Superior temporal gyrus (tissue), 1 donor: ENCODE measurements at regions not wholly inside any gene's neighbourhood (a gene's known extent, or its start where the extent isn't known, plus 50 kb on each side); places are given as distances from the start of the nearest gene placed in this dataset.
"Not testable (repeated sequence)": the region's sequence is repeated elsewhere in the genome, so short reads cannot be mapped to it uniquely, and the experiment has no call there.

ENCODE experiments used
- DNase-seq: peaks from one replicate; pipeline ENCODE4 v3.0.0-alpha.2; 2016; ENCODE audit errors: extremely low spot score

DNA sequence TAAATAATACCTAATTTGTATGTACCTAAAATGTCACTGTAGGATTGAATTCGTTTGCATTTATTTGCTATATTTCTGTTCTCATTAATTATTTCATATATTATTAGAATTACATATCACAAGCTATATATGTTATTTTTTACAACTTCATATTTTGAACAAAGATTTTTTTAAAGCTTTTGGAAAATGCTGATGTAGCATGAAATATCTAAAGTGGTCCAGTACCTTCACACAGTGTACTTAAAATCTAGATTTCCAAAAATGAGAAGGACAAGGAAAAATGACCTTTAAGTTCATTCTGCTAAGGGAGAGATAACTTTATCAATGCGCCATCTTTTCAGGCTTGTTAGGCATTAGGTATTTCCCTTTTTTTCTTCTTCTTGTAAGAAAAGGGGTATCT is 71.8 kb downstream of the LARP7 start:
- no peak for DNase-seq

- DNase-seq: no peak
These were observed 78.3 kb downstream of the LARP7 start for GRCh38 chr4:112714922-112715901.

GRCh38 chr4:112717856-112718255 is 80.9 kb downstream of the LARP7 start:
- DNase-seq: no peak

- DNase-seq: no peak
These were observed 84.7 kb downstream of the LARP7 start for GRCh38 chr4:112721627-112722026.

DNA sequence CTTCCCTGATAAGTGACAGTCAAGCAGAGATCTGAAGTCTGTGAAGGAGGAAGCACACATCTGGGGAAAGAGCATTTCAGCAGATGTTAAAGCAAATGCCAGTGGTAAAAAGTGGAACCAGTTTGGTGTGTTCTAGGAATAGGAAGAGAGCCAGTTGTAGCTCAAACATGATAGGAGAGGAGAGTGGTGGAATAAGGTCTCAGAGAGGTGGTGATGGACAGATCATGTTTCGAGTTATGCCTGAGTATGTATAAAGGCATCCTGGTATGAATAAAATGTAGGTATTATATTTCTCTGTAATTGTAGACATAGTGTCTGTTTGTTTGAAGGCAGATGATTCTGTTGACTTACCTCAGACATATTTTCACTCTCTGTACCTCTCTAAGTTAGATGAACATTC is 89.1 kb downstream of the LARP7 start:
- DNase-seq: no peak

DNA sequence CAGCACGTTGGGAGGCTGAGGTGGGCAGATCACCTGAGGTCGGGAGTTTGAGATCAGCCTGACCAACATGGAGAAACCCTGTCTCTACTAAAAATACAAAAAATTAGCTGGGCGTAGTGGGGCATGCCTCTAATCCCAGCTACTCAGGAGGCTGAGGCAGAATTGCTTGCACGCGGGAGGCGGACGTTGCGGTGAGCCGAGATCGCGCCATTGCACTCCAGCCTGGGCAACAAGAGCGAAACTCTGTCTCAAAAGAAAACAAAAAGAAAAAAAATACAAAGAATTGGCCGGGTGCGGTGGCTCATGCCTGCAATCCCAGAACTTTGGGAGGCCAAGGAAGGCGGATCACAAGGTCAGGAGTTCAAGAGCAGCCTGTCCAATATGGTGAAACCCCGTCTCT is 90.8 kb downstream of the LARP7 start:
- not testable (repeated sequence) for DNase-seq

DNA sequence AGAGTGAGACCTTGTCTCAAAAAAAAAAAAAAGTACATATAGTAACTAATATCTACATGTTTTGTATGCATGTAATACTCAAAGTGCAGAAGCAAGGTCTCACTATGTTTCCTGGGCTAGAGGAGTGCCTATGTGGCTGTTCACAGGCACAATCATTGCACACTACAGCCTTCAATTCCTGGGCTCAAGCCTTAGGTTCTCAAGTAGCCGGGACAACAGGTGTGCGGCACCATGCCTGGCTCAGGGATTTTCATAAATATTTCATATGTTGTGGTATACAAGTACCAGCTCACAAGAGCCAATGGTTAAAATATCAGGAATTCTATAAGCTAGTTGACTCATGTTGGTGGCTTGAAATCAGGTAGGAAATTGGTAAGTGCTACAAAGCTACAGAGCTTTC is 94.8 kb downstream of the LARP7 start:
- no peak for DNase-seq

DNA sequence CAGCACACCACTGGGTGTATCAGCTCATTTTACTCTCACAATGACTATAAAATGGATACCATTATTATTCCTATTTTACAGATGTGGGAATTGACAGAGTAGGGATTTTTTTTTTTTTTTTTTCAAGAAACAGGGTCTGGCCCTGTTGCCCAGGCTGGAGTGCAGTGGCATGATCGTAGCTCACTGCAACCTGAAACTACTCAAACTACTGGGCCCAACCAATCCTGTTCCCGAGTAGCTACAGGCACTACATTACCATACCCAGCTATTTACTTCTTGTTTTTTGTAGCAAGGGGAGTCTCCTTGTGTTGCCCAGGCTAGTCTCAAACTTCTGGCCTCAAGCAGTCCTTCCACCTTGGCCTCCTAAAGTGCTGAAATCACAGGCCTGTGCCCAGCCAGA is 95.2 kb downstream of the LARP7 start:
- DNase-seq: no peak

- no peak for DNase-seq
These were observed 98.6 kb downstream of the LARP7 start for GRCh38 chr4:112735474-112735951.

DNA sequence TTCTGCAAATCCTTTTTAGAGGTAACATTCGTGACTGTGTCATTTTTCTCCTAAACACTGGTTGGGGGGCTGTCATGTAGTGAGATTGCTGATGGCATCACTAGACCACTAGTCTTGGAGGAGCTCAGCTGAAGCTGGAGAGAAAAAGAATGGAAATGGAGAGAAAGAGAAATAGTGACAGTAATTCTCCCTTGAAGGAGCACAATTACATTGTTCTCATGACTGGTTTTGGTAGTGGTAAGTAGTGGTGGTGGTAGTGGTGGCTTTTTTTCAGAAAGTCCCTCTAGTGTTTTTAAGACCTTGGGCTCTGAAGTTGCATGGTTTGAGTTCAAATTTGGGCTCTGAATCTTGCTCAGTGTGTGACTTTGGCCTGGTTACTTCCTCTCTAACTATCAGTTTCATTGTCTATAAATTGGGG is 99.8 kb downstream of the LARP7 start:
- DNase-seq: no peak

GRCh38 chr4:112739442-112739841 is 102.5 kb downstream of the LARP7 start:
- no peak for DNase-seq

DNA sequence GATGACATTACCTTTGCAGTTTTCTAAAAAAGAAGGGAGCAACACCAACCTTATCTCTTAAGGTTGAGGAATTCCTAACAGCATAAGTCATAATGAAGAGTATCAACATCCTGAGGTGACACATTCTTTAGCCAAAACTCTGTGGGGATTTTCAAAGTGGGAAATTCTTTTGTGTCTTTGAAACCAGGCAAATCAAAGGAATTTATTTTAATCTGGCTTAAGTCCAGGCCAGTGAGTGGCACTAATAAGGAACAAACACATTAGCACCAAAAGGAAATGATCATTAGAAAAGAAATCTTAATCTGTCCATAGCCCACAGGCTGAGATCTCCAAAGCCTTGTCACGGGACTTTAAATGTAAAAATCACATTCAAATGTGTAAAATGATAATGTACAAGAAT is 110.1 kb downstream of the LARP7 start:
- no peak for DNase-seq

- no peak for DNase-seq
These were observed 111.5 kb downstream of the LARP7 start for GRCh38 chr4:112748352-112748878.

DNA sequence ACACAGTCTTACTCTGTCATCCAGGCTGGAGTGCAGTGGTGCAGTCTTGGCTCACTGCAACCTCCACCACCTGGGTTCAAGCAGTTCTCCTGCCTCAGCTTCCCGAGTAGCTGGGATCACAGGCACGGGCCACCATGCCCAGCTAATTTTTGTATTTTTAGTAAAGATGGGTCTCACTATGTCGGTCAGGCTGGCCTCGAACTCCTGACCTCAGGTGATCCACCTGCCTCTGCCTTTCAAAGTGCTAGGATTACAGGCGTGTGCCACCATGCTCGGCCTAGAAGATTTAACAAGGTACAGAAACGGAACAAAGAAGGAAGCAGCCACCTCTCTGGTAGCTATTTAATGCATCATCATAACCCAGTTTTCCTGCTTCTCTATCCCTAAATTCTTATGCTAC is 113.8 kb downstream of the LARP7 start:
- not testable (repeated sequence) for DNase-seq

DNA sequence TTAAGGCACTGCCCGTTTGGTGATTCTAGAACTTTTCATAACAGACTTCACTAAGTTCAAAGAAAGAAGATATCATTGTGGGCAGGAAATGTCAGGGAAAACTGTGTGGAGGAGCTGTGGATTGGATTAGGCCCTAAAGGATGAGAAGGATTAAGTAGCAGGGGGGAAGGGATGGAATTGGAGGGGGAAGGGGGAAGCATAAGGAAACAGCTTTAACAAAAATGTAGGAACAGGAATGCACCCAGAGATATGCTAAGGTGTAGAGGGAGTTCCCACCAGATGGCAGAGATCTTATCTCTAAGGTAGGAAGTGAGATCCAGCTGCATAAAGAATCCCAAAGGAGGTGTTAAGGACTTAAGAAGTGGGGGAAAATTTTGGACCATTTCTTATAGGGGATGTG is 114.5 kb downstream of the LARP7 start:
- DNase-seq: no peak

- DNase-seq: no peak
These were observed 115.1 kb downstream of the LARP7 start for GRCh38 chr4:112752061-112752460.

GRCh38 chr4:112752510-112752909 is 115.6 kb downstream of the LARP7 start:
- no peak for DNase-seq

DNA sequence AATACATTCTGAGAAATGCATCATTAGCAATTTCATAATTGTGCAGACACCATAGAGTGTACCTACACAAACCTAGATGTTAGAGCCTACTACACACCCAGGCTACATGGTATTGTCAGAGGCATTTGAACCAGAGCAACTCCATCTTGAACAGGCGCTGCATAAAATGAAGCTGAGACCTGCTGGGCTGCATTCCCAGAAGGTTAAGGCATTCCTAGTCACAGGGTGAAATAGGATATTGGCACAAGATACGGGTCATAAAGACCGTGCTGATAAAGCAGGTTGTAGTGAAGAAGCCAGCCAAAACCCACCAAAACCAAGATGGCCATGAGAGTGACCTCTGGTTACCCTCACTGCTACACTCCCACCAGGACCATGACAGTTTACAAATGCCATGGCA is 116.4 kb downstream of the LARP7 start:
- no peak for DNase-seq

- no peak for DNase-seq
These were observed 122.4 kb downstream of the LARP7 start for GRCh38 chr4:112759313-112759712.

- peak; percentile 45 for DNase-seq
These were observed 128.5 kb downstream of the LARP7 start for GRCh38 chr4:112765317-112765974.

DNA sequence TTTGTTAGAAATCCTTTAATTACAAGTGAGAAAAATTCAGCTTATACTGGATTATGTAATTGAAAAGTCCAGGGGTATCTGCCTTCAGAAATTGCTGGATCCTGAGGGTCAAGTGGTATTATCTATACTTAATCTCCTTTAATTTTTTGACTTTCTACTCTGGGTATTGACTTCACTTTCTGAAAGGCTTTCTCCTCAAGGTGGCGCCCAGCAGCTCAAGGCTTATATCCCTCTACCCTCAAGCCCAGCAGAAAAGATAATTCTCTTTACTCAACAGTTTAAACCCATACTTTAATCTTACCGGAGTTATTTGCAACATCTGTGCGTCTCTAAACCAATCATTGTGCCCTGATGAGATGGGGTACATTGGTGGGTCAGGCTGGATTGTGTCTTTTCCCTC is 129.5 kb downstream of the LARP7 start:
- DNase-seq: no peak

- no peak for DNase-seq
These were observed 130.4 kb downstream of the LARP7 start for GRCh38 chr4:112767386-112767785.

DNA sequence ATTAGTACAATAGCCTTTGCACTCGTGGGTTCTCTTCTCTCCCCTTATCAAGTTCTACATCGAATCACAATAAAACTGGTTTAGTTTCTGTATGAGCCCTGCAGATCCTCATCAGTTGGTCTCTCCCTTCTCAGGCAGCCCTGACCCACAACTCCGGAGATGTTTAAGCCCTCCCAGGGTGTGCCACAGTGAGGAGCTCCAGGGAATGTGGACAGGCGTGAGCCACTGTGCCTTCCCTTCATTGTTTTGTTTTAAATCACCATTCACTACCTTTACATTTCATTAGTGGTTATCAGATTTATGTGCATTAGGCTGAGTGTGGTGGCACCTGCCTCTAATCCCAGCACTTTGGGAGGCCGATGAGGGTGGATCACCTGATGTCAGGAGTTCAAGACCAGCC is 133.2 kb downstream of the LARP7 start:
- DNase-seq: no peak
